ENCODE measurements at regions not wholly inside any gene's neighbourhood (a gene's known extent, or its start where the extent isn't known, plus 50 kb on each side); places are given as distances from the start of the nearest gene placed in this dataset.
"Not testable (repeated sequence)": the region's sequence is repeated elsewhere in the genome, so short reads cannot be mapped to it uniquely, and the experiment has no call there.

DNA sequence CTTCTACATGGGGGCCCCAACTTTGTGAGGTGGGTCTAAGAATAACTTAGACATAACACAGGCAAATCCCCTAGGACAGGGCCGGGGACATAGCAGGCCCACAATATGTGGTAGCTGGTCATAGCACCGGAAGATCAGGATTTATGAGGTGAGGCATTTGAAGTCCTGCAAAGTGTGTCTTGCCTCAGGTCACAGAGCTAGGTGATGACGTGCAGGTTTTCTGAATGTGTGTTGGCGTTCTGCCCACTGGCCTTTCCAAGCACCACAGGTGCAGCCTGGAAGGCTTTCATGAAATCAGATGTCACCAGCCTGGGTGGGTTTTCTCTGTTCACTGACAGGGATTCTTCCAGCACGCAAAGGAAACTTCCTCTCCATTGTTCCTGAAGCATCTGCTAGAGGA, 119.1 kb downstream of the LRATD1 start:
- no peak for DNase-seq (ENCODE audit: low read depth in 3 of 3)

DNA sequence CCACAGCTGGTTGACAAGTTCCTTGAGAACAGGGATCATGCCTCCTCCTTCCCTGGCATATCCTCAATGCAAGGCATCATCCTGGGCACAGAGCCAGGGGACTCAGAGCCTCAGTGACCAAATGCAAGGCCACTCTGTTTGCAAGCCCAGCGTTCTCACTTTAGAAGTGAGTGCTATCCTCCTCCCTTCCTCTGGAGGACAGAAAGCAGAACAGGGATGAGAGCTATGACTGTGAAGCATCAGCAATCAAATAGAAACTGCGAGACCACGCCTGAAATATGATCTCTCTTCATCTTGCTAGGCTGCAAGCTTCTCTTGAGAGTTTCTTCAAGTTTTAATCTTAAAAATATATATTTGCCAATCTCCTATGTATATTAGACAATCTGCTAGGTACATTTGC, 119.8 kb downstream of the LRATD1 start:
- DNase-seq (ENCODE audit: low read depth in 3 of 3), result no peak

GRCh38 chr2:14756122-14756541, 123.6 kb downstream of the LRATD1 start:
- DNase-seq (ENCODE audit: low read depth in 3 of 3), result no peak

DNA sequence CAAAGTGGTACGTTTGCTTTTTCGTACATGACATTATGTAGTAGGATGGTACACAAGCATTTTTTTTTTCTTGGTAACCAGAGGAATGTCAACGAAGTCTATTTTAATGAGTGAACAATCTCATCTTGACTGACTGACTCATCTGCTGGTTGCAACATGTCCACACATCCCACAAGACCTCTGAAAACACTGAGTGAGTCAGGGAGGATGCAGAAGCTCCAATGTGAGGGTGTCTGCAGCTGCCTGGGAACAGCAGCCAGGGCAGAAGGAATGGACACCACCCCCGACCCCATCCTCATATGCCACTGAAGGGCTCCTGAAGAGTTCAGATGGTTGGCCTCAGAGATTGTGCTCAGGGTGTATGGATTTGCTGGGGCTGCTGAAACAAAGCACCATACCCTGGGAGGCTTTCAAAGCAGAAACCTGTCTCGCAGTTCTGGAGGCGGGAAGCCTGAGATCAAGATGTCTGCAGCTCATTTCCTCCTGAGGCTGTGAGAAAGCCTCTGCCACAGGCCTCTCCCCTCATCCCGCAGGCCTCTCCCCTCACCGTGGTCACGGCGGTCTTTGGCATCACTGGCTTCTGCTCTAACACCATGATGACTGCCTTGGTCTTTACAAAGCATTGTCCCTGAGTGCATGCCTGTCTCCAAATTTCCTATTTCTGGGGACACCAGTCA, 124.6 kb downstream of the LRATD1 start:
- DNase-seq (ENCODE audit: low read depth in 3 of 3), result no peak

DNA sequence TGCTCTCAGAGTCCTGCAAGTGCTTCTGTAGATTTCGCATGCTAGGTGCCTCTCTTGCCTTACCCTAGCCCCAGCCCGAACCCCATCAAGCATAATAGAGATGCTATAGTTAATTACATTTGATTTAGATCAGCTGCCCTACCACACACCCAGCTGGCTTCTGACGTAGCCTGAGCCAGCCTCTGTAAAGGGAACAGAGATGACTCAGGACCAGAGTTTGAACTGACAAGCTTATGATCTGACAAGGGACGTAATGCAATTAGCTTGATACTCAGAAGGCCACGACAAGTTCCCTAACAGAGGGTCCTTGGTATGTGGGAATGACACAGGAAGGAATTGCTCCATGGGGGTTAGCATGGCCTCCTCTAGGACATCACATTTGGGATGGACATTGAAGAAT, 126.6 kb downstream of the LRATD1 start:
- no peak for DNase-seq (ENCODE audit: low read depth in 3 of 3)

- no peak for DNase-seq (ENCODE audit: low read depth in 3 of 3)
These were observed 127.7 kb downstream of the LRATD1 start for GRCh38 chr2:14760169-14760568.

DNA sequence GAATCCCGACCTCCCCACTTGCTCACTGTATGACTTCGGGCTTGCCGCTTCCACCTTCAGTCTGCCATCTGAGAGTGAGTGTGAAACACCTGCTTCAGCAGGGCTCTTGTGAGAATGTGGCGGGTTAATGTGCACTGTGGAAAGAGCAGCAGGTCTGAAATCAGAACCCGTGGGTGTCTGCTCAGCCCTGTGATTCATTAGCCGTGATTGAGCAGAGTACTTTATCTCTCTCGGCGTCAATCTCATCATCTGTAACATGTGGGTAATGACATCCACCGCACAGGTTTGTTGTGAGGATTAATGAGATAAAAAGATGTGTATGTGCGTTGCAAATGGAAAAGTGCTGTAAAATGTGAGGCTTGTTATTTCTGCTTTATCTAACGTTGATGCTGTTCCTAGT, 128.6 kb downstream of the LRATD1 start:
- no peak for DNase-seq (ENCODE audit: low read depth in 3 of 3)

DNA sequence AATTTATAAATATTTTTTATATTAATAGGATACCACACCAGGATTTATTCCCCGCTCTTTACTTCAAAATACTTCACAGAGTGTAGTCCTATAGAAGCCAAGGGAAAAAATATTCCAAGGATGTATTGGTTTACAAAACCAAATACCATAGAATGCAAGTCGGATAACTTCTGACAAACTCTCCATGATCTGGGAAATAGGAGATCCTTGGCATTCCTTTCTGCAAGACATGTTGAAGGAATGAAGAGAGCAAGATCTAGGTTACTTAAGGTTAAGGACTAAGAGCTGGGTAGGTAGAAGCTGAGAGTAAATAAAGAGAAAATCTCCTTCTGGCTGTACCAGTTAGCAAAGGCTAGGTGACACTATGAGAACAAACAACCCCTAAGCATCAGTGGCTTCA, 141.2 kb downstream of the LRATD1 start:
- no peak for DNase-seq (ENCODE audit: low read depth in 3 of 3)

- DNase-seq (ENCODE audit: low read depth in 3 of 3), result no peak
These were observed 142.0 kb downstream of the LRATD1 start for GRCh38 chr2:14774436-14774968.

DNA sequence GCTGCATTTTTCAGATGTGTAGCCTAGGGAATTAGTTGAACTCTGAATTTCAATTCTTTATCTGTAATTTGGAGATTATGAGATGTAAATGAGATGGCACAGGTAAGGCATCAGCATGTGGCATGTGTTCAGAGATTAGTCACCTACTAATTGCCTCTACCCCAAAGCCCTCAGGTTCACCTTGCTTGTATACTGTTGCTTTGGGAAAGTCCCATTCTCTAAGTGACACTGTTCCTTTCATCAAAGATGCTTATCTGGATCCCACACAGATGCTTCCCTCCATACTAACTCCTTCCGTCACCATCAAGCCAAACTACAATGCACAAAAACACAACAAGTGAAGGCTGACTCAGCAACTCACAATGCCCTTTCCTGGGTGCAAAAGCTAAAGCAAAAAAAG, 143.7 kb downstream of the LRATD1 start:
- no peak for DNase-seq (ENCODE audit: low read depth in 3 of 3)

GRCh38 chr2:14778015-14778414, 145.5 kb downstream of the LRATD1 start:
- no peak for DNase-seq (ENCODE audit: low read depth in 3 of 3)

GRCh38 chr2:14779252-14779651, 146.7 kb downstream of the LRATD1 start:
- DNase-seq (ENCODE audit: low read depth in 3 of 3), result no peak

DNA sequence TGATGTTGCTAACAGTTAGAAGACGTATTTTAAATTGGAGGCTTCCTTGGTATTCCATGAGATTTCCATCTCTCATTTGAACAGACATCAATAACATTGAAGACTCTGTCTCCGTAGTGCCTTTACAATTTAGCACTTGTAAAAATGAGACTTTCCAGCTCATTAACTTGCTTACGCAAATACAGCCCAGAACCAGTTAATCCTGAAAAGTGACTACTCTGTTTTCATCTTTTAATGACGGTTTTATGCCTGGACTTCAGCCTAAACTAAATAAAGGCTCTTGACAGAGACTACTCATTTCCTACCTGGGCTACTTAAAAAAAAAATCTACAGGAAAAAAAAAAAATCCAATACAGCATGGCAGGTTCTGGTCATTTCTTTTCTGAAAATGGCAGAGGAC, 148.6 kb downstream of the LRATD1 start:
- DNase-seq (ENCODE audit: low read depth in 3 of 3), result no peak

- DNase-seq (ENCODE audit: low read depth in 3 of 3), result not testable (repeated sequence)
These were observed 156.3 kb downstream of the LRATD1 start for GRCh38 chr2:14788814-14789213.

DNA sequence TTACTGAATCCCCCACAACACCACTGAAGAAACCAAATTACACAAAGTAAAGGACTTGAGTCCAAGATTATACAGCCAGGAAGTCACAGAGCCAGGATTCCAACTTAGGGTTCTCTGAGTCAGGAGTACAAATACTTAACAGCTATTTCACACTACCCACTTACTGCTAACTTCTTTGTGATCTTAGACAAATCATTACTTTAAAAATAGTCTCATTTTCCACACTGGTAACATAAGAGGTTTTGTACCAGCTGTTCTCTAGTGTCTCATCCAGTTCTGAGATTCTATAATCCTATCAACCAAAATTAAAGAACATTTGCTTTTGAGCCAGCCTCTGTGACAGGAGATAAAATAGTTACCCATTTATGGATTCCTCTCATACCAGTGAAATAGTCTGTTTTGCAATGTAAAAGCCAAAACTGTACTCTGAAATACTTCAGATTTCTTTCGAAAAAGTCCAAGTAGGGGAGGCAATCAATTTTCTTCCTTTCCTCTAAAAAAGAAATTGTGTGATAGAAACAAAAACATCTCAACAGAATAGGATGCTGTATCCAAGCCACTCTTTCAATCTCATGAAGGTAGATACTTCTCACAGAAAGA, 157.6 kb downstream of the LRATD1 start:
- no peak for DNase-seq (ENCODE audit: low read depth in 3 of 3)

DNA sequence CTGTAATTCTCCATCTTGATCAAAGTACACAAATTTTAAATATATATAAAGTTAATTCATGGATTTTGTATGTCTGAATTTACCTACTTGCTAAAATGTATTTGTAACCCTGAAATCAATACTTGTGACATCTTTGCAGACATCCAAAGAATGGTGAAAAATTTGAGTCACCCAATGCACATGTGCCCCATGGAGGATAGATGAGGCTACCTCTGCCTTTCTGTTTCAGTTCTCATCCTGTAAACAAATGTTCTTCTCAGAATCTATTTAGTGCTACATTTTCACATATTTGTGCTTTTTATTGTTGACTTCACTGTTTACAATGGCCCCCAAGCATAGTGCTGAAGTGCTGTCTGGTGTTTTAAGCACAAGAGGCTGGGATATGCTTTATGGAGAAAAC, 171.5 kb downstream of the LRATD1 start:
- no peak for DNase-seq (ENCODE audit: low read depth in 3 of 3)

- no peak for DNase-seq (ENCODE audit: low read depth in 3 of 3)
These were observed 172.4 kb downstream of the LRATD1 start for GRCh38 chr2:14804902-14805301.

DNA sequence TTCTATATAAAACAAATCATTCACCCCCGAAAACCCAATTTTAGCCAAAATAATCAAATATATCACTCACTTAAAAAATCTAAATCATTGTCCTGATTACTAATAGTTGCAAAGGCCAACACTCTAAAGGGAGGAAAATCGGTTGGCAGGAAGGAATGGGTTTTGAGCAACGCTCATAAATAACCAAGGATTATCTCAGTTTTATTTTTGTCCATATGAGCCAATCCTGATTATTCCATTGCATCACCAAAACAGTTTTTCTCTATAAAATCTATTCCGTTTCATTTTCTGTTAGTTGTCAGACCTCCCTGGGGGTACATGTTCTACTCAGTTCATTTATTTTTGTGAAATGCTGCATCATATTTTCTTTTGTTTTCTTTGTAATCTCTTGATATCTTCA, 174.1 kb downstream of the LRATD1 start:
- no peak for DNase-seq (ENCODE audit: low read depth in 3 of 3)

DNA sequence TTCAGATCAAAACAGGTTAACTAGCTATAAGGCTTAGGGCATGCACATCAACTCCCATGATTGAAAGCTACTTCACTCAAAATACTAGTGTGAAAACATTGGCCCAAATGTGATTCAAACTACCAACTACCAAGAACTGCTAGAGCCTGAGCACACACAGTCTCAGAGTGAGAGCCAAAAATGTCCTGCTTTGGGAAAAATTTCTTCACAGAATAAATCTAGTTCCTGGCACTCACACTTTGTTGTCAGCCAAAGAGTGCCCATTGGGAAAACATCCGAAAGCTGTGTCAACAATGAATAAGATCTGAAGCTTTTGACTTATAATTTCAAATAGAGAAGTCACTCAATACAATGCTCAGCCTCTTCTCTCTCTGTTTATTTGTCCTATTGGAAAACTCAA, 182.7 kb downstream of the LRATD1 start:
- DNase-seq (ENCODE audit: low read depth in 3 of 3), result no peak

DNA sequence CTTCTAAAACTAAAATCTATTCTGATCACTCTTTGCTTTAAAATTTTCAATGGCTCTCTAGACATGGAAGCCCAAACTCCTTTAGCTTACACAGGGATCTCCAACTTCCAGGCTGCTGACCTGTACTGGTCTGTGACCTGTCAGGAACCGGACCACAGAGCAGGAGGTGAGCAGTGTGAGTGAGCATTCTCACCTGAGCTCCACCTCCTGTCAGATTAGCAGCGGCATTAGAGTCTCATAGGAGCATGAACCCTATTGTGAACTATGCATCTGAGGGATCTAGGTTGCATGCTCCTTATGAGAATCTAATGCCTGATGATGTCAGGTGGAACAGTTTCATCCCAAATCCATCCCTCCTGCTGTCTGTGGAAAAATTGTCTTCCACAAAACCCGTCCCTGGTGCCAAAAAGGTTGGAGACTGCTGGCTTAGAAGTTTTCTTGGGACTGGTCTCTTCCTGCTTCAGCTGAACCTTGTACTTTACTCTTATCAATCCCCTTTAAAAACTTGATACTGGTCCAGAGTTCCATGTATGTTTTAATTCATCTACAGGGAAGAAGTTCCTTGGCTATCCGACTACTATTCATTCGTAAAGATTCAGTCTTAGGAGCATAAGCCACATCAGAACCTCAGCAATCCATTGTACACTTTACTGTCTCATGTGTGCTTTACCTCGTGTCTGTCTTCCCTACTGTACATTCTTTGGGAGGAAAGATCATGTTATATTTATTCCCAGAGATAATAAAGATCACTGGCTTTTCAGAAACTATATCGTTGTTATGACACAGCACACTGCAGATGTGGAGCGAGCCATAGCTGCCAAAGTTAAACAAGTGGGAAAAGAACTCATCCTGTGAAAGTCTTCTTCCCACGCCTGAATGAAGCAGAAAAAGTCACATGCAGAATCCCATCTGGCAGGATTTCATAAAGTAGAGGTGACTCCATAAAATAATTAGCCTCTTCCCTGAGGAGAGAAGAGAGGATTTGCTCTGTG, 183.8 kb downstream of the LRATD1 start:
- DNase-seq (ENCODE audit: low read depth in 3 of 3), result no peak

- no peak for DNase-seq (ENCODE audit: low read depth in 3 of 3)
These were observed 185.3 kb downstream of the LRATD1 start for GRCh38 chr2:14817848-14818247.

DNA sequence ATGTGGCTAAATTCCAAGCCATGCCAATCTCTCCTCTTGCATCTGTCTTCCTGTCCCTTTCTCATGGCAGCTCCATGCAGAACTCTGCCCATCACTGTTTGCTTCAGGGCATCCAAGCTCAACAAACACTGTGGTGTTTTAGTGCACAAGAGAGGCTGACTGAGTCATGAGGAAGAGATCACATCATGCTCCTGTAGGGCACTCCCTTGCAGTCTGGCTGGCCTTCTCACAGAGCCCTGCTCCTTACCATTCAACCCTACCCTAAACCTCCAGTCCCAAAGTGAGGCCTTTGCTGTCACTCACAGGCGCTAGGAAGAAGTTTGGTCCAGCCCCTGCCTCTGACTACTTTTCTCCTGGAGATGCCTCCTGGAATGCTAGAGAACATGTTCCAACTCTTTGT, 194.0 kb downstream of the LRATD1 start:
- DNase-seq (ENCODE audit: low read depth in 3 of 3), result no peak
